ENCODE measurements at regions not wholly inside any gene's neighbourhood (a gene's known extent, or its start where the extent isn't known, plus 50 kb on each side); places are given as distances from the start of the nearest gene placed in this dataset.
"Not testable (repeated sequence)": the region's sequence is repeated elsewhere in the genome, so short reads cannot be mapped to it uniquely, and the experiment has no call there.

GRCh38 chr2:150811259-150811855 is 323.9 kb upstream of the RND3 start:
- no peak for DNase-seq
- Histone ChIP-seq H3K4me1 (no peaks in the 10 kb centered on the region), H3K27ac (no peak overlapping the region), H3K36me3 (no peaks in the 10 kb centered on the region), H3K4me3 (no peak overlapping the region), H3K9me3 (no peaks in the 10 kb centered on the region), H3K27me3 (no peaks in the 10 kb centered on the region)
- TF ChIP-seq POLR2A (IDR thresholded peaks at IDR 0.05) = no peak
- TF ChIP-seq, protein P1, sequence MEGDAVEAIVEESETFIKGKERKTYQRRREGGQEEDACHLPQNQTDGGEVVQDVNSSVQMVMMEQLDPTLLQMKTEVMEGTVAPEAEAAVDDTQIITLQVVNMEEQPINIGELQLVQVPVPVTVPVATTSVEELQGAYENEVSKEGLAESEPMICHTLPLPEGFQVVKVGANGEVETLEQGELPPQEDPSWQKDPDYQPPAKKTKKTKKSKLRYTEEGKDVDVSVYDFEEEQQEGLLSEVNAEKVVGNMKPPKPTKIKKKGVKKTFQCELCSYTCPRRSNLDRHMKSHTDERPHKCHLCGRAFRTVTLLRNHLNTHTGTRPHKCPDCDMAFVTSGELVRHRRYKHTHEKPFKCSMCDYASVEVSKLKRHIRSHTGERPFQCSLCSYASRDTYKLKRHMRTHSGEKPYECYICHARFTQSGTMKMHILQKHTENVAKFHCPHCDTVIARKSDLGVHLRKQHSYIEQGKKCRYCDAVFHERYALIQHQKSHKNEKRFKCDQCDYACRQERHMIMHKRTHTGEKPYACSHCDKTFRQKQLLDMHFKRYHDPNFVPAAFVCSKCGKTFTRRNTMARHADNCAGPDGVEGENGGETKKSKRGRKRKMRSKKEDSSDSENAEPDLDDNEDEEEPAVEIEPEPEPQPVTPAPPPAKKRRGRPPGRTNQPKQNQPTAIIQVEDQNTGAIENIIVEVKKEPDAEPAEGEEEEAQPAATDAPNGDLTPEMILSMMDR (IDR thresholded peaks at IDR 0.05) = no peak

DNA sequence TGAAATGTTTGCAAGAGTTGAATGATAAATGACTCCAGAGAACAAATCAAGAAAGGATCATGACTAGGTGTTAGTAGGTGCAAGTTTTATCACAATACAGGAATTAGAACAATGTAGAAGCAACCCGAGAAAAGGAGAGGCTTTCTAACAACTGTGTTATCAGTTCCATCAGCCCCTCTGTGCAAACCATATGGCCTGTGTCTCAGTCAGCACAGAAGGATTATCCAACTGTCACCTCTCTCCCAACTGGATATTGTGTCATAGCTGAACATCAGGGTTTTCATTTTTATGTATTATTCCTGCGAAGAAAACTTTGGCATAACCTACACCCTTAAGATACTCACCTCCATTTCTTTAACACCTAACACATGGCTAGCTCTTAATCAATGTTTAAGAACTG is 321.6 kb upstream of the RND3 start:
- Histone ChIP-seq H3K27me3 (no peaks in the 10 kb centered on the region), H3K4me1 (no peaks in the 10 kb centered on the region), H3K36me3 (no peaks in the 10 kb centered on the region), H3K4me3 (no peak overlapping the region), H3K27ac (no peak overlapping the region), H3K9me3 (no peaks in the 10 kb centered on the region)
- no peak for DNase-seq
- no peak for TF ChIP-seq POLR2A (IDR thresholded peaks at IDR 0.05)
- TF ChIP-seq, protein P1 (IDR thresholded peaks at IDR 0.05) = no peak

GRCh38 chr2:150806336-150806735 is 318.9 kb upstream of the RND3 start:
- H3K27ac ChIP-seq = no peak overlapping the region
- H3K36me3 ChIP-seq = no peaks in the 10 kb centered on the region
- H3K4me1 ChIP-seq = no peaks in the 10 kb centered on the region
- no peaks in the 10 kb centered on the region for H3K27me3 ChIP-seq
- no peak overlapping the region for H3K4me3 ChIP-seq
- no peak for TF ChIP-seq POLR2A (IDR thresholded peaks at IDR 0.05)
- TF ChIP-seq, protein P1 (IDR thresholded peaks at IDR 0.05) = no peak
- no peaks in the 10 kb centered on the region for H3K9me3 ChIP-seq
- no peak for DNase-seq

- H3K27me3 ChIP-seq = no peaks in the 10 kb centered on the region
- no peaks in the 10 kb centered on the region for H3K36me3 ChIP-seq
- no peak for DNase-seq
- TF ChIP-seq, protein P1 (IDR thresholded peaks at IDR 0.05) = no peak
- no peak for TF ChIP-seq POLR2A (IDR thresholded peaks at IDR 0.05)
- H3K4me1 ChIP-seq = no peaks in the 10 kb centered on the region
- H3K4me3 ChIP-seq = no peak overlapping the region
- H3K27ac ChIP-seq = no peak overlapping the region
- H3K9me3 ChIP-seq = no peaks in the 10 kb centered on the region
Measured at GRCh38 chr2:150803689-150804398, 316.4 kb upstream of the RND3 start.

DNA sequence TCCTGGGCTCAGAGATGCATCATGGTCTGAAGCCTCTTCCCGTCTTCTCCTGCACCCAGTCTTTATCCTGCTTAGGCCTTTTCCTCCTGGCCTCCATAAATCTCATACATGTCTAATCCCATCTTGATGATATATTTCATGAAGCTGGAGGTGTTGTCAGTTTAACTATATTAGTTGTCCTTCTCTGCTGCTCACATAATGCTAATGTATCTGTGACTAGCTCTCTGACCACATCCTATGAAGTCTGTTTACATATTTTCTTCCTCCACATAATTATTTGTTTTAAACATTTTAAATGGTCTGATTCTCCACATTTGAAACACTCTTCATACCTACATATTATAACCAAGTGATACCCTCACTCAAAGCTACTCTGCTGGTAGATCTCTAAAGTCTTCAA is 315.2 kb upstream of the RND3 start:
- Histone ChIP-seq H3K4me3 (no peak overlapping the region), H3K4me1 (no peaks in the 10 kb centered on the region), H3K36me3 (no peaks in the 10 kb centered on the region), H3K27me3 (no peaks in the 10 kb centered on the region), H3K27ac (no peak overlapping the region), H3K9me3 (no peaks in the 10 kb centered on the region)
- no peak for DNase-seq
- TF ChIP-seq, protein P1 (IDR thresholded peaks at IDR 0.05) = no peak
- TF ChIP-seq POLR2A (IDR thresholded peaks at IDR 0.05) = no peak

GRCh38 chr2:150796236-150796635 is 308.8 kb upstream of the RND3 start:
- not testable (repeated sequence) for H3K9me3 ChIP-seq, H3K27me3 ChIP-seq, H3K4me3 ChIP-seq

More at GRCh38 chr2:150796236-150796635, 308.8 kb upstream of the RND3 start:
- H3K27ac ChIP-seq, H3K4me1 ChIP-seq, H3K36me3 ChIP-seq, DNase-seq: not testable (repeated sequence)
